H1 (cell line): ENCODE measurements at regions not wholly inside any gene's neighbourhood (a gene's known extent, or its start where the extent isn't known, plus 50 kb on each side); places are given as distances from the start of the nearest gene placed in this dataset.

Experiments
- CTCF ChIA-PET: fragments of 300-600 bp; sonication (Branson Sonifier 250); formaldehyde crosslinking; loops from one replicate; lab custom pipeline; 2021; ENCODE audit not compliant: partially characterized antibody; lab: Charles Lee
- POLR2A ChIA-PET: fragments of 300-600 bp; sonication (Branson Sonifier 250); formaldehyde crosslinking; loops from one replicate; lab custom pipeline; 2021; ENCODE audit warnings: inconsistent platforms; ENCODE audit not compliant: partially characterized antibody; lab: Charles Lee
- DNase-seq, 2 experiments: peaks; one replicate each; pipeline versions ENCODE4 v3.0.0 to v3.0.0-alpha.2; 2010 to 2022; ENCODE audit warnings: low spot score in 2 of 2, low read depth in 1 of 2, mixed read lengths in 1 of 2
- FAIRE-seq: peaks from 2 replicates; lab custom pipeline; 2011; peaks lifted over from hg19 to GRCh38; lab: Jason Lieb, UNC
- H2AFZ ChIP-seq: 2 replicates; pipeline ENCODE4 v1.8.1; 2012; ENCODE audit warnings: low read length, inconsistent platforms
- H2AK5ac ChIP-seq: 2 replicates; pipeline ENCODE4 v1.6.1; 2013; ENCODE audit warnings: low read depth, low read length
- H2BK120ac ChIP-seq: replicated peaks from 2 replicates; pipeline ENCODE3; 2013; ENCODE audit warnings: low read depth, low read length, inconsistent platforms
- H2BK12ac ChIP-seq: 2 replicates; pipeline ENCODE4 v1.6.1; 2013; ENCODE audit warnings: low read depth, low read length
- H2BK15ac ChIP-seq: 2 replicates; pipeline ENCODE4 v1.6.1; 2013; ENCODE audit warnings: low read length
- H2BK20ac ChIP-seq: 2 replicates; pipeline ENCODE4 v1.6.1; 2013; ENCODE audit warnings: low read length
- H2BK5ac ChIP-seq: 2 replicates; pipeline ENCODE4 v1.6.1; 2013; ENCODE audit warnings: low read depth, low read length
- H3K14ac ChIP-seq: 2 replicates; pipeline ENCODE4 v1.6.1; 2013; ENCODE audit warnings: inconsistent platforms; ENCODE audit not compliant: insufficient read length
- H3K18ac ChIP-seq: 2 replicates; pipeline ENCODE4 v1.6.1; 2013; ENCODE audit warnings: low read length; ENCODE audit errors: extremely low read depth
- H3K23ac ChIP-seq: 2 replicates; pipeline ENCODE4 v1.6.1; 2013; ENCODE audit warnings: inconsistent platforms; ENCODE audit not compliant: insufficient read length
- H3K23me2 ChIP-seq: 2 replicates; pipeline ENCODE4 v1.6.1; 2013; ENCODE audit warnings: low read depth, low read length
- H3K27ac ChIP-seq: 2 replicates; pipeline ENCODE4 v1.6.1; 2011; ENCODE audit warnings: low read depth, low read length, inconsistent platforms
- H3K27me3 ChIP-seq, 4 experiments: replicated peaks in 1 of 4; 1 replicate in 1 of 4; 2 replicates in 3 of 4; pipeline versions ENCODE4 v1.6.1 to v1.8.1; 2011 to 2013; ENCODE audit warnings: low read length in 3 of 4, mild to moderate bottlenecking in 3 of 4, inconsistent platforms in 2 of 4, mixed read lengths in 2 of 4, moderate library complexity in 1 of 4; ENCODE audit not compliant: control insufficient read depth in 3 of 4, insufficient read depth in 3 of 4; ENCODE audit errors: extremely low read depth in 1 of 4
- H3K36me3 ChIP-seq, 4 experiments: 2 replicates each; pipeline versions ENCODE4 v1.6.1 to v1.8.1; 2011 to 2013; ENCODE audit warnings: mild to moderate bottlenecking in 4 of 4, low read length in 3 of 4, moderate library complexity in 2 of 4, control low read depth in 1 of 4, inconsistent platforms in 1 of 4; ENCODE audit not compliant: insufficient read depth in 4 of 4, control insufficient read depth in 2 of 4
- H3K4ac ChIP-seq: replicated peaks from 2 replicates; pipeline ENCODE3; 2013; ENCODE audit warnings: low read length, low read depth, mixed read lengths, inconsistent platforms; ENCODE audit not compliant: insufficient read length
- H3K4me1 ChIP-seq, 4 experiments: replicated peaks in 1 of 4; 1 replicate in 1 of 4; 2 replicates in 3 of 4; pipeline versions ENCODE4 v1.6.1 to v1.8.1; 2011 to 2013; ENCODE audit warnings: low read length in 3 of 4, inconsistent platforms in 2 of 4, mixed read lengths in 1 of 4; ENCODE audit not compliant: insufficient read depth in 4 of 4, control insufficient read depth in 3 of 4
- H3K4me2 ChIP-seq, 2 experiments: 2 replicates each; pipeline versions ENCODE4 v1.6.1 to v1.8.1; 2011 to 2013; ENCODE audit warnings: low read depth in 2 of 2, low read length in 2 of 2, control low read depth in 1 of 2, inconsistent platforms in 1 of 2, mild to moderate bottlenecking in 1 of 2; ENCODE audit not compliant: insufficient read depth in 1 of 2
- H3K4me3 ChIP-seq, 4 experiments: fragments of 200-600, 300-600 bp in 1 of 4; sonication (generic), shearing (Covaris generic), sonication (Bioruptor Twin) in 1 of 4; 2 replicates each; pipeline versions ENCODE4 v1.5.1 to v1.8.1; 2011 to 2016; ENCODE audit warnings: low read length in 4 of 4, low read depth in 3 of 4, control low read depth in 2 of 4, inconsistent platforms in 2 of 4, mild to moderate bottlenecking in 2 of 4, mixed read lengths in 1 of 4, moderate library complexity in 1 of 4; ENCODE audit not compliant: insufficient read depth in 2 of 4; ENCODE audit errors: extremely low read depth in 1 of 4
- H3K56ac ChIP-seq: replicated peaks from 2 replicates; pipeline ENCODE3; 2013; ENCODE audit warnings: low read depth, mild to moderate bottlenecking, mixed read lengths, low read length, inconsistent platforms; ENCODE audit not compliant: insufficient read length
- H3K79me1 ChIP-seq: 2 replicates; pipeline ENCODE4 v1.6.1; 2013; ENCODE audit warnings: low read depth, low read length, control low read depth
- H3K79me2 ChIP-seq, 2 experiments: 2 replicates each; pipeline versions ENCODE4 v1.6.1 to v1.8.1; 2012 to 2013; ENCODE audit warnings: low read length in 2 of 2, mild to moderate bottlenecking in 2 of 2, inconsistent platforms in 1 of 2; ENCODE audit not compliant: insufficient read depth in 2 of 2, control insufficient read depth in 1 of 2
- H3K9ac ChIP-seq, 4 experiments: replicated peaks in 1 of 4; 1 replicate in 1 of 4; 2 replicates in 3 of 4; pipeline versions ENCODE4 v1.6.1 to v1.8.1; 2011 to 2013; ENCODE audit warnings: low read depth in 3 of 4, low read length in 3 of 4, control low read depth in 2 of 4, mild to moderate bottlenecking in 2 of 4, moderate library complexity in 2 of 4, inconsistent platforms in 1 of 4; ENCODE audit errors: extremely low read depth in 1 of 4
- H3K9me3 ChIP-seq, 2 experiments: 2 replicates each; pipeline versions ENCODE4 v1.6.1 to v1.8.1; 2012 to 2013; ENCODE audit warnings: mild to moderate bottlenecking in 2 of 2, moderate library complexity in 2 of 2, control low read depth in 1 of 2, inconsistent platforms in 1 of 2, low read depth in 1 of 2, low read length in 1 of 2, mixed read lengths in 1 of 2; ENCODE audit not compliant: insufficient read depth in 2 of 2
- H4K20me1 ChIP-seq, 2 experiments: replicated peaks in 1 of 2; 2 replicates each; pipeline versions ENCODE3 to v1.8.1; 2011 to 2013; ENCODE audit warnings: inconsistent platforms in 2 of 2, low read length in 2 of 2, mild to moderate bottlenecking in 1 of 2; ENCODE audit not compliant: insufficient read depth in 2 of 2, control insufficient read depth in 1 of 2
- H4K5ac ChIP-seq: 2 replicates; pipeline ENCODE4 v1.6.1; 2013; ENCODE audit warnings: low read length, low read depth, mixed read lengths, inconsistent platforms; ENCODE audit not compliant: insufficient read length
- H4K8ac ChIP-seq: 2 replicates; pipeline ENCODE4 v1.8.0; 2013; ENCODE audit warnings: mild to moderate bottlenecking, moderate library complexity, low read length, inconsistent platforms; ENCODE audit not compliant: insufficient read depth; ENCODE audit errors: extremely low read depth
- H4K91ac ChIP-seq: replicated peaks from 2 replicates; pipeline ENCODE3; 2013; ENCODE audit warnings: low read length, mixed read lengths, inconsistent platforms; ENCODE audit not compliant: insufficient read length
- GTF2F1 ChIP-seq: IDR thresholded peaks from 2 replicates; pipeline ENCODE4 v1.6.1; 2012; ENCODE audit warnings: low read depth, low read length, improper control_type of control experiment, borderline replicate concordance
- RFX5 ChIP-seq: IDR thresholded peaks from 2 replicates; pipeline ENCODE4 v1.6.1; 2011; ENCODE audit warnings: low read depth, low read length, improper control_type of control experiment, borderline replicate concordance
- SIRT6 ChIP-seq: IDR thresholded peaks from one replicate; pipeline ENCODE4 v1.7.1; 2012; ENCODE audit warnings: low read length, inconsistent platforms
- SP2 ChIP-seq: IDR thresholded peaks from 2 replicates; pipeline ENCODE4 v1.6.1; 2012; ENCODE audit warnings: mild to moderate bottlenecking, low read length, inconsistent platforms
- USF2 ChIP-seq: IDR thresholded peaks from 2 replicates; pipeline ENCODE4 v1.6.1; 2011; ENCODE audit warnings: low read length, improper control_type of control experiment
- WGBS, 2 experiments: shearing (Covaris generic) in 1 of 2; methylation state at CpG; one replicate each; pipeline versions ENCODE4 v1.1.6 to v1.1.7; 2013 to 2015; ENCODE audit warnings: low lambda C conversion rate in 2 of 2, mixed read lengths in 2 of 2, inconsistent platforms in 1 of 2, low coverage in 1 of 2, missing lambda C conversion rate in 1 of 2; ENCODE audit not compliant: insufficient replicate concordance in 2 of 2, insufficient coverage in 1 of 2, insufficient read length in 1 of 2; ENCODE audit errors: extremely low coverage in 1 of 2, missing lambda C conversion rate in 1 of 2; 5-methylcytosine and 5-hydroxymethylcytosine counted together

DNA sequence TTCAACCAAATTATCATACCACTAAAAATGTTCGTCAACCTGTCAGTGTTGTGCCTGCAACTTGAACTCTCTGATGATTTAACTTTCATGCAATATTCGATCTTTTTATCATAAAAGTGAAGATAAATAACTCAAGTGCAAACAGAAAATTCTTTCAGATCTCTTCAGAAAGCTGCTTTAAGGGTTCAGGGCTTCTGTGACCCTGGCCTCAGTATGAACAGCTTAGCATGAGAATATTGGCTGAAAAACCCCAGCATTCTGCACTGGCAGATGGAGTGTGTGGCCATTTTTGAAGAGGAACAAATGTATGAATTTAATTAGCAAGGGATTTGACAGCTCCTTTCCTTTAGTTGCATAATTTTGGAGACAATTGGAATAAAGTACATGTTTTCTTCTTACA, 851.4 kb upstream of the SOX11 start:
- no peak overlapping the region for H2BK120ac ChIP-seq
- no peak for DNase-seq
- no peak overlapping the region for H2AK5ac ChIP-seq
- H3K27ac ChIP-seq: no peak overlapping the region
- TF ChIP-seq USF2: no peak
- TF ChIP-seq GTF2F1: no peak
- no peak for TF ChIP-seq SIRT6
- no peak for TF ChIP-seq RFX5
- TF ChIP-seq SP2: no peak
- no peak overlapping the region for H3K23ac ChIP-seq
- H3K36me3 ChIP-seq: no peaks in the 10 kb centered on the region
- no peak overlapping the region for H3K18ac ChIP-seq
- no peak overlapping the region for H3K4me2 ChIP-seq
- no peak overlapping the region for H2BK12ac ChIP-seq
- H3K23me2 ChIP-seq: no peaks in the 10 kb centered on the region
- no peak overlapping the region for H4K8ac ChIP-seq
- no peak overlapping the region for H2AFZ ChIP-seq
- no peak overlapping the region for H2BK15ac ChIP-seq
- no peak overlapping the region for H2BK20ac ChIP-seq
- H3K4me3 ChIP-seq: no peak overlapping the region
- no peak overlapping the region for H2BK5ac ChIP-seq
- H3K9me3 ChIP-seq: no peaks in the 10 kb centered on the region
- no peaks in the 10 kb centered on the region for H3K4me1 ChIP-seq
- no peak overlapping the region for H3K56ac ChIP-seq
- H3K14ac ChIP-seq: no peak overlapping the region
- no peaks in the 10 kb centered on the region for H3K79me2 ChIP-seq
- H4K5ac ChIP-seq: no peak overlapping the region
- no peaks in the 10 kb centered on the region for H3K79me1 ChIP-seq
- ChIA-PET CTCF (interaction anchor here (0.6 kb wide), 1 partner anchor 126 kb away, joined by 3 read pairs; no protein-coding TSS in a partner anchor), POLR2A (no interaction called here)
- no peak overlapping the region for H3K4ac ChIP-seq
- no peak overlapping the region for H3K9ac ChIP-seq
- FAIRE-seq: no peak
- H4K20me1 ChIP-seq: no peaks in the 10 kb centered on the region
- WGBS, 2 experiments: 92% methylated on average over 2 of the region's 2 CpGs; no CpG with 5 or more reads in 1 of the 2 experiments
- H3K27me3 ChIP-seq: no peaks in the 10 kb centered on the region
- H4K91ac ChIP-seq: no peak overlapping the region
